HFFc6 (cell line): ENCODE measurements at regions not wholly inside any gene's neighbourhood (a gene's known extent, or its start where the extent isn't known, plus 50 kb on each side); places are given as distances from the start of the nearest gene placed in this dataset.

Experiments
- DNase-seq: peaks from one replicate; pipeline ENCODE4 v3.0.0-alpha.2; 2018
- H3K27ac Mint-ChIP-seq: 2 replicates; pipeline ENCODE4 v1.8.0; 2020; ENCODE audit warnings: mild to moderate bottlenecking, mixed read lengths
- H3K27me3 Mint-ChIP-seq: 2 replicates; pipeline ENCODE4 v1.8.0; 2021; ENCODE audit warnings: mild to moderate bottlenecking, moderate library complexity, mixed read lengths; ENCODE audit not compliant: insufficient read depth
- H3K36me3 Mint-ChIP-seq: 2 replicates; pipeline ENCODE4 v1.8.0; 2021; ENCODE audit warnings: low read depth, mixed read lengths
- H3K4me1 Mint-ChIP-seq: 2 replicates; pipeline ENCODE4 v1.8.0; 2020; ENCODE audit warnings: low read depth, mixed read lengths
- H3K4me3 Mint-ChIP-seq: 2 replicates; pipeline ENCODE4 v1.8.0; 2020; ENCODE audit warnings: mild to moderate bottlenecking, moderate library complexity, mixed read lengths
- H3K9me3 Mint-ChIP-seq: 2 replicates; pipeline ENCODE4 v1.8.0; 2020; ENCODE audit warnings: mild to moderate bottlenecking, mixed read lengths
- TF ChIP-seq, protein P1 (sequence below): fragments of 200-600 bp; sonication (generic); IDR thresholded peaks from 2 replicates; pipeline ENCODE4 v1.5.0; 2021; ENCODE audit warnings: antibody characterized with exemption, mild to moderate bottlenecking

DNA sequence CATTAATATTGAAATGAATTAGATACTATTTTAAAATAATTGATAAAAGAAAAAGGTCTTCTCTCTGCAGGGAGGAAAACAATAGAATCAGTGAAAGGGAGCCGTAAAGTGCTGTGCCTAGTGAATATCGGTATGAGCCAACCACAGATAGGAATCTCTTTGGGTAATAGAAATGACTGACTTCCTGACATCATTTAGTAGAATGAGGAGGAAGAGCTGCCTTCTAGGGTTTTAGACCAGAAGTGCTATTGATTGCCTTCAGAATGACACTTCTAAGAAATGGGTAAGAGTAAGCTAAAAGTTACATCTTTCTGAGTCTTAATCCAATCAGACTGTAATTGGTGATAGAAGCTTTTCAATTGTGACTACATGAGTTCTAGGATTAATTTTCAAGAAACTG is 134.0 kb upstream of the MAP9 start:
- TF ChIP-seq, protein P1, sequence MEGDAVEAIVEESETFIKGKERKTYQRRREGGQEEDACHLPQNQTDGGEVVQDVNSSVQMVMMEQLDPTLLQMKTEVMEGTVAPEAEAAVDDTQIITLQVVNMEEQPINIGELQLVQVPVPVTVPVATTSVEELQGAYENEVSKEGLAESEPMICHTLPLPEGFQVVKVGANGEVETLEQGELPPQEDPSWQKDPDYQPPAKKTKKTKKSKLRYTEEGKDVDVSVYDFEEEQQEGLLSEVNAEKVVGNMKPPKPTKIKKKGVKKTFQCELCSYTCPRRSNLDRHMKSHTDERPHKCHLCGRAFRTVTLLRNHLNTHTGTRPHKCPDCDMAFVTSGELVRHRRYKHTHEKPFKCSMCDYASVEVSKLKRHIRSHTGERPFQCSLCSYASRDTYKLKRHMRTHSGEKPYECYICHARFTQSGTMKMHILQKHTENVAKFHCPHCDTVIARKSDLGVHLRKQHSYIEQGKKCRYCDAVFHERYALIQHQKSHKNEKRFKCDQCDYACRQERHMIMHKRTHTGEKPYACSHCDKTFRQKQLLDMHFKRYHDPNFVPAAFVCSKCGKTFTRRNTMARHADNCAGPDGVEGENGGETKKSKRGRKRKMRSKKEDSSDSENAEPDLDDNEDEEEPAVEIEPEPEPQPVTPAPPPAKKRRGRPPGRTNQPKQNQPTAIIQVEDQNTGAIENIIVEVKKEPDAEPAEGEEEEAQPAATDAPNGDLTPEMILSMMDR = no peak
- Mint-ChIP-seq H3K36me3 (no peaks in the 10 kb centered on the region), H3K27me3 (peaks cover 2% of the 10 kb centered on the region; the same call in 1 of the 2 replicates), H3K4me1 (no peaks in the 10 kb centered on the region), H3K9me3 (peaks cover 11% of the 10 kb centered on the region; the same call in 1 of the 2 replicates), H3K4me3 (no peak overlapping the region), H3K27ac (no peak overlapping the region)
- DNase-seq = no peak

DNA sequence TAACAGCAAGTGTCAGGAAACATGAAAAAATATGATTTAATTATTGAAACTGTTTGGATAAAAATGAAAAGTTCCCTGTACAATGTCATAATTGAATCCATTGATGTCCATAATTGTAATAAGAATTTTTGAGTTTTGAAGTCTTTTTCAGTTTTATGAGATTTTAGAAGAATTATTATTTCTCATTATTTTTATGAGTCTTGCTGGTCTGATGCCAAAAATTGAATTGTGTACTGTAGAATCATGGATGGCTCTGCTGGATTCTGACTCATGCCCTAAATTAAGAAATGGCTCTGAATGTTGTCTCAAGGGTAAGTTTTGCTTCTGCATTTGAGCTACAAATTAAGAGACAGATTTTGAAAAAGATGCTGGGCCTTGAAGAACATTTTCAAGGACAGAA is 132.8 kb upstream of the MAP9 start:
- no peaks in the 10 kb centered on the region for H3K36me3 Mint-ChIP-seq
- no peak for DNase-seq
- peaks cover 2% of the 10 kb centered on the region; the same call in 1 of the 2 replicates for H3K27me3 Mint-ChIP-seq
- no peak overlapping the region for H3K27ac Mint-ChIP-seq
- peaks cover 11% of the 10 kb centered on the region; the same call in 1 of the 2 replicates for H3K9me3 Mint-ChIP-seq
- no peak overlapping the region for H3K4me3 Mint-ChIP-seq
- TF ChIP-seq, protein P1 = no peak
- H3K4me1 Mint-ChIP-seq = no peaks in the 10 kb centered on the region

DNA sequence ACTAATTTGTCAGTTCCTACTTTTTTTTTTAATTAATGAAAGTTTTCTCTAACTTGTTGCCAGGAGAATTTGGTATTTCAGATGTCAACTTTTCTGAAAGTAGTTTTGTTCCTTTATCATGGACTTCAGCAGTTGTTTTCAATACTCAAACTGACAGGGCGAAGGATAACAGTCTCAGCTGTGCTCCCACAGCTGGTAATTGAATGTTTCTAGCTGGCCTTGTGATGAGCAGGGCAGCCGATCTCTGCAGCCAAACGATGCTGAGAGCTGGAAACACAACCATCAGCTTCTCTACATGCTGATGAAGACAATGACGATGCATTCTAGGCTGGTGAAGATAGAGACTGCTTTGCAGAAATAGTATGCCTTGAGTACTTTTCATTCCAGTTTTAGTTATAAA is 130.0 kb upstream of the MAP9 start:
- Mint-ChIP-seq H3K9me3 (peaks cover 9% of the 10 kb centered on the region; the same call in 1 of the 2 replicates), H3K27me3 (peaks cover 2% of the 10 kb centered on the region; the same call in 1 of the 2 replicates), H3K4me1 (no peaks in the 10 kb centered on the region), H3K4me3 (no peak overlapping the region), H3K27ac (no peak overlapping the region), H3K36me3 (no peaks in the 10 kb centered on the region)
- TF ChIP-seq, protein P1 = no peak
- no peak for DNase-seq

- Mint-ChIP-seq H3K4me3 (no peak overlapping the region), H3K4me1 (no peaks in the 10 kb centered on the region), H3K27me3 (peaks cover 2% of the 10 kb centered on the region; the same call in 1 of the 2 replicates), H3K9me3 (peaks cover 4% of the 10 kb centered on the region; the same call in 1 of the 2 replicates), H3K27ac (no peak overlapping the region), H3K36me3 (no peaks in the 10 kb centered on the region)
- no peak for DNase-seq
- TF ChIP-seq, protein P1 = no peak
These were observed 128.6 kb upstream of the MAP9 start for GRCh38 chr4:155505321-155505720.

GRCh38 chr4:155497306-155497705 is 120.5 kb upstream of the MAP9 start:
- no peak overlapping the region for H3K27ac Mint-ChIP-seq
- TF ChIP-seq, protein P1 = no peak
- H3K4me1 Mint-ChIP-seq = no peaks in the 10 kb centered on the region
- H3K36me3 Mint-ChIP-seq = peaks cover 4% of the 10 kb centered on the region; the same call in 1 of the 2 replicates
- no peak overlapping the region for H3K4me3 Mint-ChIP-seq
- peaks cover 2% of the 10 kb centered on the region; the same call in 1 of the 2 replicates for H3K27me3 Mint-ChIP-seq
- no peak for DNase-seq
- H3K9me3 Mint-ChIP-seq = peaks cover 21% of the 10 kb centered on the region

DNA sequence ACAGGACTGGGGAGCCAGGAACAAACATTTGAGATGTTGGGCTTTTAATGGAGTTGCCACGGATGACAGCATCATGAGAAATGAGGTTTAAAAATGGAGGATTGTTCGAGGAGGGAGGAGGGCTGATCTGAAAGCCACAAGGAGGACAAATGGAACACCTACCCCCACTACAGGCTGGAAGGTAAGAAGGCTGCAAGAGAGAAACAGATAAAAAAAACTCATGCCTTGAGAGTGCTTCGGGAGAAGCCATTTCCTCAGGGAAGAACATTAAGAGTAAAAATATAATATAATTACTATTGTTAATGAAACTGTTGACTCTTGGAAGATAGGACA is 119.5 kb upstream of the MAP9 start:
- H3K9me3 Mint-ChIP-seq = peaks cover 21% of the 10 kb centered on the region
- no peak for DNase-seq
- no peak overlapping the region for H3K4me3 Mint-ChIP-seq
- peaks cover 2% of the 10 kb centered on the region; the same call in 1 of the 2 replicates for H3K27me3 Mint-ChIP-seq
- H3K4me1 Mint-ChIP-seq = no peaks in the 10 kb centered on the region
- peaks cover 4% of the 10 kb centered on the region; the same call in 1 of the 2 replicates for H3K36me3 Mint-ChIP-seq
- no peak overlapping the region for H3K27ac Mint-ChIP-seq
- TF ChIP-seq, protein P1 = no peak
